T-helper 1 cell treated with Interleukin-12 subunit alpha and Interleukin-12 subunit beta and Interleukin-4 antibody, amounts not matched to agents 30 μg/mL and 1 μg/mL, for 36 hours (primary cell): ENCODE measurements at regions not wholly inside any gene's neighbourhood (a gene's known extent, or its start where the extent isn't known, plus 50 kb on each side); places are given as distances from the start of the nearest gene placed in this dataset.
"Not testable (repeated sequence)": the region's sequence is repeated elsewhere in the genome, so short reads cannot be mapped to it uniquely, and the experiment has no call there.

ENCODE experiments used
- H3K27ac Mint-ChIP-seq: one replicate; pipeline ENCODE4 v1.8.0; 2021; ENCODE audit warnings: mild to moderate bottlenecking, mixed read lengths
- H3K27me3 Mint-ChIP-seq: one replicate; pipeline ENCODE4 v1.8.0; 2021; ENCODE audit warnings: low read depth, mixed read lengths
- H3K36me3 Mint-ChIP-seq: one replicate; pipeline ENCODE4 v1.8.0; 2021; ENCODE audit warnings: low read depth, mixed read lengths
- H3K4me1 Mint-ChIP-seq: one replicate; pipeline ENCODE4 v1.8.0; 2021; ENCODE audit warnings: low read depth, mixed read lengths
- H3K4me3 Mint-ChIP-seq: one replicate; pipeline ENCODE4 v1.8.0; 2021; ENCODE audit warnings: mild to moderate bottlenecking, moderate library complexity, mixed read lengths
- H3K9me3 Mint-ChIP-seq: one replicate; pipeline ENCODE4 v1.8.0; 2021; ENCODE audit warnings: mixed read lengths

- Mint-ChIP-seq H3K36me3 (no peaks in the 10 kb centered on the region), H3K27ac (no peak overlapping the region), H3K9me3 (no peaks in the 10 kb centered on the region), H3K27me3 (peaks cover 4% of the 10 kb centered on the region), H3K4me1 (no peaks in the 10 kb centered on the region), H3K4me3 (no peak overlapping the region)
Observed at GRCh38 chr9:27838876-27839275, 265.6 kb upstream of the C9orf72 start.

GRCh38 chr9:27839767-27840166 is 266.5 kb upstream of the C9orf72 start:
- H3K36me3 Mint-ChIP-seq, H3K4me3 Mint-ChIP-seq, H3K27me3 Mint-ChIP-seq, H3K9me3 Mint-ChIP-seq, H3K27ac Mint-ChIP-seq, H3K4me1 Mint-ChIP-seq: not testable (repeated sequence)

- Mint-ChIP-seq H3K4me1 (no peaks in the 10 kb centered on the region), H3K27me3 (peaks cover 4% of the 10 kb centered on the region), H3K4me3 (no peak overlapping the region), H3K36me3 (no peaks in the 10 kb centered on the region), H3K9me3 (no peaks in the 10 kb centered on the region), H3K27ac (no peak overlapping the region)
Observed at GRCh38 chr9:27844797-27845196, 271.5 kb upstream of the C9orf72 start.

- H3K9me3 Mint-ChIP-seq, result no peaks in the 10 kb centered on the region
Observed at GRCh38 chr9:27847380-27847779, 274.1 kb upstream of the C9orf72 start.

GRCh38 chr9:27847818-27848217 is 274.5 kb upstream of the C9orf72 start:
- Mint-ChIP-seq H3K27me3 (no peaks in the 10 kb centered on the region), H3K4me3 (no peak overlapping the region), H3K36me3 (no peaks in the 10 kb centered on the region), H3K27ac (no peak overlapping the region), H3K9me3 (no peaks in the 10 kb centered on the region), H3K4me1 (no peaks in the 10 kb centered on the region)

More at GRCh38 chr9:27847380-27847779, 274.1 kb upstream of the C9orf72 start:
- Mint-ChIP-seq H3K36me3 (no peaks in the 10 kb centered on the region), H3K27me3 (no peaks in the 10 kb centered on the region), H3K4me1 (no peaks in the 10 kb centered on the region), H3K4me3 (no peak overlapping the region), H3K27ac (no peak overlapping the region)

- Mint-ChIP-seq H3K36me3 (no peaks in the 10 kb centered on the region), H3K27ac (no peak overlapping the region), H3K9me3 (no peaks in the 10 kb centered on the region), H3K27me3 (no peaks in the 10 kb centered on the region), H3K4me3 (no peak overlapping the region), H3K4me1 (no peaks in the 10 kb centered on the region)
Observed at GRCh38 chr9:27848315-27848714, 275.0 kb upstream of the C9orf72 start.

GRCh38 chr9:27851858-27852257 is 278.6 kb upstream of the C9orf72 start:
- no peaks in the 10 kb centered on the region for H3K9me3 Mint-ChIP-seq

GRCh38 chr9:27853529-27853928 is 280.2 kb upstream of the C9orf72 start:
- Mint-ChIP-seq H3K4me1 (no peaks in the 10 kb centered on the region), H3K9me3 (no peaks in the 10 kb centered on the region), H3K27me3 (no peaks in the 10 kb centered on the region), H3K36me3 (no peaks in the 10 kb centered on the region), H3K27ac (no peak overlapping the region), H3K4me3 (no peak overlapping the region)

More at GRCh38 chr9:27851858-27852257, 278.6 kb upstream of the C9orf72 start:
- no peaks in the 10 kb centered on the region for H3K36me3 Mint-ChIP-seq
- no peaks in the 10 kb centered on the region for H3K27me3 Mint-ChIP-seq
- no peak overlapping the region for H3K4me3 Mint-ChIP-seq
- H3K4me1 Mint-ChIP-seq, result no peaks in the 10 kb centered on the region
- no peak overlapping the region for H3K27ac Mint-ChIP-seq

- Mint-ChIP-seq H3K4me1 (no peaks in the 10 kb centered on the region), H3K27ac (no peak overlapping the region), H3K9me3 (no peaks in the 10 kb centered on the region), H3K27me3 (no peaks in the 10 kb centered on the region), H3K36me3 (no peaks in the 10 kb centered on the region), H3K4me3 (no peak overlapping the region)
Observed at GRCh38 chr9:27856054-27856453, 282.8 kb upstream of the C9orf72 start.

- H3K36me3 Mint-ChIP-seq, result no peaks in the 10 kb centered on the region
- no peak overlapping the region for H3K27ac Mint-ChIP-seq
- H3K4me3 Mint-ChIP-seq, result no peak overlapping the region
- H3K9me3 Mint-ChIP-seq, result no peaks in the 10 kb centered on the region
- H3K27me3 Mint-ChIP-seq, result no peaks in the 10 kb centered on the region
- H3K4me1 Mint-ChIP-seq, result no peaks in the 10 kb centered on the region
Observed at GRCh38 chr9:27856748-27857147, 283.5 kb upstream of the C9orf72 start.

- Mint-ChIP-seq H3K36me3 (no peaks in the 10 kb centered on the region), H3K27me3 (peaks cover 5% of the 10 kb centered on the region), H3K4me3 (no peak overlapping the region), H3K27ac (no peak overlapping the region), H3K4me1 (no peaks in the 10 kb centered on the region), H3K9me3 (no peaks in the 10 kb centered on the region)
Observed at GRCh38 chr9:27861887-27862286, 288.6 kb upstream of the C9orf72 start.

GRCh38 chr9:27864644-27865438 is 291.6 kb upstream of the C9orf72 start:
- Mint-ChIP-seq H3K4me3 (no peak overlapping the region), H3K27ac (no peak overlapping the region), H3K27me3 (peaks cover 5% of the 10 kb centered on the region), H3K36me3 (no peaks in the 10 kb centered on the region), H3K9me3 (no peaks in the 10 kb centered on the region), H3K4me1 (no peaks in the 10 kb centered on the region)

- Mint-ChIP-seq H3K4me3 (no peak overlapping the region), H3K36me3 (no peaks in the 10 kb centered on the region), H3K27ac (no peak overlapping the region), H3K27me3 (peaks cover 5% of the 10 kb centered on the region), H3K9me3 (no peaks in the 10 kb centered on the region), H3K4me1 (no peaks in the 10 kb centered on the region)
Observed at GRCh38 chr9:27866741-27867140, 293.5 kb upstream of the C9orf72 start.

- Mint-ChIP-seq H3K4me1 (no peaks in the 10 kb centered on the region), H3K27ac (no peak overlapping the region), H3K4me3 (no peak overlapping the region), H3K27me3 (peaks cover under 1% of the 10 kb centered on the region), H3K36me3 (no peaks in the 10 kb centered on the region), H3K9me3 (no peaks in the 10 kb centered on the region)
Observed at GRCh38 chr9:27870404-27870803, 297.1 kb upstream of the C9orf72 start.

GRCh38 chr9:27880156-27880555 is 306.9 kb upstream of the C9orf72 start:
- no peaks in the 10 kb centered on the region for H3K27me3 Mint-ChIP-seq
- H3K27ac Mint-ChIP-seq, result no peak overlapping the region
- H3K4me3 Mint-ChIP-seq, result no peak overlapping the region
- no peaks in the 10 kb centered on the region for H3K4me1 Mint-ChIP-seq
- no peaks in the 10 kb centered on the region for H3K9me3 Mint-ChIP-seq
- no peaks in the 10 kb centered on the region for H3K36me3 Mint-ChIP-seq
